Thyroid gland (tissue), 4 donors: ENCODE measurements at regions not wholly inside any gene's neighbourhood (a gene's known extent, or its start where the extent isn't known, plus 50 kb on each side); places are given as distances from the start of the nearest gene placed in this dataset.
"Not testable (repeated sequence)": the region's sequence is repeated elsewhere in the genome, so short reads cannot be mapped to it uniquely, and the experiment has no call there.

Experiments
- DNase-seq, 2 donors: peaks; one replicate each; pipeline ENCODE4 v3.0.0-alpha.2; 2019
- H3K27ac ChIP-seq, 3 donors: fragments of 200-600 bp; sonication (generic); 1 replicate in 2 of 3; 2 replicates in 1 of 3; pipeline ENCODE4 v1.5.1; 2016 to 2019; ENCODE audit warnings: mild to moderate bottlenecking in 1 of 3, moderate library complexity in 1 of 3
- H3K27me3 ChIP-seq: fragments of 200-600 bp; sonication (generic); one replicate; pipeline ENCODE4 v1.5.1; 2019
- H3K36me3 ChIP-seq, 2 donors: fragments of 200-600 bp; sonication (generic); one replicate each; pipeline ENCODE4 v1.5.1; 2016 to 2019
- H3K4me1 ChIP-seq, 2 donors: fragments of 200-600 bp; sonication (generic); one replicate each; pipeline ENCODE4 v1.5.1; 2017 to 2019
- H3K4me3 ChIP-seq, 3 donors: fragments of 200-600 bp; sonication (generic); replicated peaks in 1 of 3; 1 replicate in 2 of 3; 2 replicates in 1 of 3; pipeline ENCODE4 v1.5.1; 2016; ENCODE audit warnings: mild to moderate bottlenecking in 1 of 3
- H3K9me3 ChIP-seq: fragments of 200-600 bp; sonication (generic); one replicate; pipeline ENCODE4 v1.5.1; 2017
- POLR2A ChIP-seq, 2 donors: fragments of 450-650 bp; IDR thresholded peaks; one replicate each; pipeline ENCODE4 v1.6.1; 2017; ENCODE audit warnings: antibody characterized with exemption in 2 of 2, mild to moderate bottlenecking in 2 of 2, moderate library complexity in 1 of 2
- WGBS, 2 donors: methylation state at CpG; one replicate each; pipeline ENCODE4 v1.1.5; 2017; 5-methylcytosine and 5-hydroxymethylcytosine counted together
- intact Hi-C: fragments of 100-400 bp; cut with DNase I; formaldehyde crosslinking; loops from one replicate; pipeline ENCODE4 v1.15.1; 2023
- TF ChIP-seq, protein P1 (sequence below), 6 experiments: fragments of 200-600 bp in 3 of 6; fragments of 450-650 bp in 3 of 6; sonication (generic) in 3 of 6; IDR thresholded peaks; one replicate each; pipeline ENCODE4 v1.5.1; 2016 to 2019; ENCODE audit warnings: antibody characterized with exemption in 6 of 6, mild to moderate bottlenecking in 2 of 6, inconsistent platforms in 1 of 6, moderate library complexity in 1 of 6

- H3K4me1 ChIP-seq, result no peaks in the 10 kb centered on the region
- H3K27ac ChIP-seq, result no peak overlapping the region
- no peak for TF ChIP-seq POLR2A (IDR thresholded peaks at IDR 0.05)
- TF ChIP-seq, protein P1, sequence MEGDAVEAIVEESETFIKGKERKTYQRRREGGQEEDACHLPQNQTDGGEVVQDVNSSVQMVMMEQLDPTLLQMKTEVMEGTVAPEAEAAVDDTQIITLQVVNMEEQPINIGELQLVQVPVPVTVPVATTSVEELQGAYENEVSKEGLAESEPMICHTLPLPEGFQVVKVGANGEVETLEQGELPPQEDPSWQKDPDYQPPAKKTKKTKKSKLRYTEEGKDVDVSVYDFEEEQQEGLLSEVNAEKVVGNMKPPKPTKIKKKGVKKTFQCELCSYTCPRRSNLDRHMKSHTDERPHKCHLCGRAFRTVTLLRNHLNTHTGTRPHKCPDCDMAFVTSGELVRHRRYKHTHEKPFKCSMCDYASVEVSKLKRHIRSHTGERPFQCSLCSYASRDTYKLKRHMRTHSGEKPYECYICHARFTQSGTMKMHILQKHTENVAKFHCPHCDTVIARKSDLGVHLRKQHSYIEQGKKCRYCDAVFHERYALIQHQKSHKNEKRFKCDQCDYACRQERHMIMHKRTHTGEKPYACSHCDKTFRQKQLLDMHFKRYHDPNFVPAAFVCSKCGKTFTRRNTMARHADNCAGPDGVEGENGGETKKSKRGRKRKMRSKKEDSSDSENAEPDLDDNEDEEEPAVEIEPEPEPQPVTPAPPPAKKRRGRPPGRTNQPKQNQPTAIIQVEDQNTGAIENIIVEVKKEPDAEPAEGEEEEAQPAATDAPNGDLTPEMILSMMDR (IDR thresholded peaks at IDR 0.05), result no peak
- H3K4me3 ChIP-seq, result no peak overlapping the region
- intact Hi-C loops, result no loop called here
- H3K27me3 ChIP-seq, result no peaks in the 10 kb centered on the region
- 92 to 93% methylated on average over 8 of the region's 8 CpGs for WGBS, 2 donors
- H3K9me3 ChIP-seq, result no peaks in the 10 kb centered on the region
- no peaks in the 10 kb centered on the region for H3K36me3 ChIP-seq
- no peak for DNase-seq
Measured at GRCh38 chr11:25453471-25453870, 878.5 kb upstream of the ANO3 start.

- Histone ChIP-seq H3K4me3 (no peak overlapping the region), H3K9me3 (no peaks in the 10 kb centered on the region), H3K4me1 (no peaks in the 10 kb centered on the region), H3K27me3 (no peaks in the 10 kb centered on the region), H3K27ac (no peak overlapping the region), H3K36me3 (no peaks in the 10 kb centered on the region)
- 92% methylated on average over 1 of the region's 1 CpG for WGBS, 2 donors
- no peak for TF ChIP-seq POLR2A (IDR thresholded peaks at IDR 0.05)
- TF ChIP-seq, protein P1 (IDR thresholded peaks at IDR 0.05), result no peak
- no peak for DNase-seq
- intact Hi-C loops, result no loop called here
Measured at GRCh38 chr11:25456211-25456610, 875.7 kb upstream of the ANO3 start.

GRCh38 chr11:25483915-25484635 lies 847.9 kb upstream of the ANO3 start:
- 74 to 75% methylated on average over 5 of the region's 5 CpGs for WGBS, 2 donors
- no peak for DNase-seq
- Histone ChIP-seq H3K9me3 (no peaks in the 10 kb centered on the region), H3K27me3 (no peaks in the 10 kb centered on the region), H3K4me1 (no peaks in the 10 kb centered on the region), H3K36me3 (no peaks in the 10 kb centered on the region), H3K4me3 (no peak overlapping the region), H3K27ac (no peak overlapping the region)
- TF ChIP-seq, protein P1 (IDR thresholded peaks at IDR 0.05), result no peak
- TF ChIP-seq POLR2A (IDR thresholded peaks at IDR 0.05), result no peak
- intact Hi-C loops, result no loop called here

- Histone ChIP-seq H3K36me3 (no peaks in the 10 kb centered on the region), H3K27ac (no peak overlapping the region), H3K9me3 (no peaks in the 10 kb centered on the region), H3K4me3 (no peak overlapping the region), H3K4me1 (no peaks in the 10 kb centered on the region), H3K27me3 (no peaks in the 10 kb centered on the region)
- 24 to 38% methylated on average over 2 of the region's 2 CpGs for WGBS, 2 donors
- TF ChIP-seq, protein P1 (IDR thresholded peaks at IDR 0.05), result no peak
- no peak for TF ChIP-seq POLR2A (IDR thresholded peaks at IDR 0.05)
- intact Hi-C loops, result no loop called here
- no peak for DNase-seq
Measured at GRCh38 chr11:25485315-25485714, 846.6 kb upstream of the ANO3 start.

GRCh38 chr11:25486338-25486737 lies 845.6 kb upstream of the ANO3 start:
- WGBS, 2 donors, result 72 to 76% methylated on average over 8 of the region's 8 CpGs
- intact Hi-C loops, DNase-seq, H3K27ac ChIP-seq, H3K4me3 ChIP-seq, H3K27me3 ChIP-seq, H3K9me3 ChIP-seq, H3K4me1 ChIP-seq, H3K36me3 ChIP-seq: not testable (repeated sequence)

DNA sequence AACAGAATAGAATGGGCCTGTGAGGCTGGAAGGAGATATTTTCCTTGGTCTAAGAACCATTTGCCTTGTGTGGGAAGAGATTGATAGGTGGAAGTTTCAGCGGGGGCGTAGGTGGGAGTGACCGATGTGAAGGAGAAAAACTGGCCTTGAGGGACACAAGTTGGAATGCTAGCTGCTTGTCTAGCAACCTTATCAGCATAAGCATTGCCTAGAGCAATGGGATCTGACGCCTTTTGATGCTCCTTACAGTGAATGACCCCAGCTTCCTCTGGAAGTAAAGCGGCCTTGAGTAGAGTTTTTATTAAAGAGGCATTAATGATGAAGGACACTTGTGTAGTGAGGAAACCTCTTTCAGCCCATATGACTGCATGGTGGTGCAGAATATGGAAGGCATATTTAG lies 843.8 kb upstream of the ANO3 start:
- H3K36me3 ChIP-seq, H3K27me3 ChIP-seq, H3K4me1 ChIP-seq, DNase-seq, H3K9me3 ChIP-seq, H3K27ac ChIP-seq, H3K4me3 ChIP-seq, intact Hi-C loops: not testable (repeated sequence)
- 85 to 87% methylated on average over 4 of the region's 5 CpGs for WGBS, 2 donors

- H3K9me3 ChIP-seq, DNase-seq, intact Hi-C loops, H3K36me3 ChIP-seq, H3K4me3 ChIP-seq, H3K27ac ChIP-seq, H3K27me3 ChIP-seq, H3K4me1 ChIP-seq: not testable (repeated sequence)
- 61 to 70% methylated on average over 7 of the region's 7 CpGs for WGBS, 2 donors
Measured at GRCh38 chr11:25501426-25501825, 830.5 kb upstream of the ANO3 start.
